GM18498 (cell line): ENCODE measurements at regions not wholly inside any gene's neighbourhood (a gene's known extent, or its start where the extent isn't known, plus 50 kb on each side); places are given as distances from the start of the nearest gene placed in this dataset.
"Not testable (repeated sequence)": the region's sequence is repeated elsewhere in the genome, so short reads cannot be mapped to it uniquely, and the experiment has no call there.

Source experiments
- ATAC-seq: cut with Tn5 transposase; IDR thresholded peaks from one replicate; pipeline ENCODE4 v1.9.1; 2021; ENCODE audit warnings: mild to moderate bottlenecking, moderate library complexity; ENCODE audit not compliant: unreplicated experiment

DNA sequence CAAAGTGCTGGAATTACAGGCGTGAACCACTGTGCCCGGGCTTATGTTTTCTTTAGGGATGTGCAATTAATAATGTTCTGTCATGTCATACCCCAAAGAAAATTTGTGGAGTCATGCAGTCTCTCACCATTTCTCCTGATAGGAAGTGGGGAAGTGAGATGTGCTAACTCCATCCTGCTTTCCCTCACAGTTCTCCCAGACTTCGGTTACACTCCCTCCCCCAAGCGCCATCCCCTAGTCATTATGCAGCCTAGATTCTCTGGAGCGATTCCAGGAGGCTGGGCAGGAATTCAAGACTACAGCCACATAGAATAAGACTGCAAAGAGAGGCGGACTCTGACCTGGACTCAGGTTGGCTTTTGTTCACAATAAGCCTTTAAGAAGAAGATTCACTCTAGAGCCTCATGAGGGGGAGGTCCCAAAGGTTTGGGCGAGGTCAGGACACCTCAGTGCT is 271.4 kb downstream of the ALDH8A1 start:
- no peak for ATAC-seq

DNA sequence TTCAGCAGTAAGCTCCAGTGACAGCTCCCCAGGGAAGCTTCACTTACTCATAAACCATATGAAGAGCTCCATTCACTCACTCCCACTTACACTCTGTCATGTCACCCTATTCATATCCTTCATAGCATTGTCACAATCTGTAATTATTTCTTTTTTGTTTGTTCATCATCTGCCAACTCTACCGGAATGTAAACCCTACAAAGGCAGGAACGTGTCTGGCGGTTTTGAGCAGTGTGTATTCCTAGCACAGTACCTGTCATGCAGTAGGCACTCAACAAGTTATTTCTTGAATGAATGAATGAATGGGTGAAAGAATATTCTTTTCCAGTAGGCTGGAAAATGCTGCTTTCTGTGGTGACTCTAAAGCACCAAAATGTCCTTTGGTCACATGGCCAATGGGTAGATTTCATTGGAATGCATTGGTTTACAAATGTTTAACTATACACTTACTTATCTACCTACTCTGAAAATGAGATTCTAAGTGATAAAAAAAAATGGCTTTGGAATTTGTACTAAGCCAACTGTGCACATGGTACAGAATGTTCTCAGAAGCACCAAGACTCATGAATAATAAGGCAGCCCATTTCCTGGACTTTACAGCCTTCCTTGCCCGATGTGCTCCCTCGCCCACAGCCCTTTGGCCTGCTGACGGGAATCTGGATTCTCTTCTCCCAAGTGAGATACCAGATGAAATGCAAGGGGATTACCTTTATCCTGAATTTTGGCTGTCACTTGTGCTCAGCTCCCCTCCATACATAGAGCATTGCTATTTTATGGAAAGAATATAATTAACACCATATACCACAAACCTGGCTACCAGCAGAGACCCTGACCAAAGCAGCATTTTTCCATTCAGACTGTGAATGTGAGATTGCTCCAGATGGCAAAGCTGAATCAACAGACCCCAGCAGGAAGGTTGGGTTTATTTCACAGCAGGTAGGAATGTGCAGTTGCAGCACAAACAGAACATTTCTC is 273.3 kb downstream of the ALDH8A1 start:
- ATAC-seq = no peak

DNA sequence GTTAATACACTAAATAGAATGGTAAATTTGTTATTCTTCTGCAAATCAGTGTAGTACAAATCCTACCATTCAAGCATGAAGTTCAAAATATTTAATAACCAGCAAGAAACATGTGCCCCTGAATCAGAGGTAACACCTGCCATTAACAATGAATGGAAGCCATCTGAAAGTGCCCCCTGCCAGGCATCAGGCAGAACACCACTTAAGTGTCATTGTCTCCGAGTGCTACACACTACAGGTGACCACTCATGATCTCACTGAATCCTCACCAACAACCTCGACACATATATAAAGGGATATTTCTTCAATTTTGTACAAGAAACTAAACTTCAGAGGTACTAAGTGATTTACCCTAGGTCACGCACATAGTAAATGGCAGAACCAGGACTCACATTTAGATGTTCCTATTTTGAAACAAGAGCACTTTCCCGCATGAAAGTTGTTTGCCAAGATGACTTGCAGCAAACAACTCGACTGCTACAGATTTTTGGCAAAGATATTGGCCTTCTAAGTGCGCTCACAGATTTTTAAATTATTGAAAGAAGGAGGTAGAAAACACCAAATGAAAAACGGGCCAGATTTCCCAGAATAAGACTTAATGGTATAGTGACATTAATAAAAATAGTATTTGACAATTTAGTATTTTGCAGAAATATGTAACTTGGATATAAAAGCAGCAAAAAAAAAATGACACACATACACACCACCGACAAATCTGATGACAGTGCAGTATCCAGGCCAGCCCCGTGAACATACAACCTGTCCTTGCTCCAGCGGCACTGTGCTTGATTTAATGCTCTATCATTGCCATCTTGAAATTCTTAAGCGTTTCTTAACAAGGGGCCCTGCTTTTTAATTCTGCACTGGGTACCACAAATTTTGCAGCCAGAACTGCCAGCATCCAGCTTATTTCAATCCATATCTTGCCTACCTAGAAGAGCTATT is 274.5 kb downstream of the ALDH8A1 start:
- ATAC-seq = no peak

DNA sequence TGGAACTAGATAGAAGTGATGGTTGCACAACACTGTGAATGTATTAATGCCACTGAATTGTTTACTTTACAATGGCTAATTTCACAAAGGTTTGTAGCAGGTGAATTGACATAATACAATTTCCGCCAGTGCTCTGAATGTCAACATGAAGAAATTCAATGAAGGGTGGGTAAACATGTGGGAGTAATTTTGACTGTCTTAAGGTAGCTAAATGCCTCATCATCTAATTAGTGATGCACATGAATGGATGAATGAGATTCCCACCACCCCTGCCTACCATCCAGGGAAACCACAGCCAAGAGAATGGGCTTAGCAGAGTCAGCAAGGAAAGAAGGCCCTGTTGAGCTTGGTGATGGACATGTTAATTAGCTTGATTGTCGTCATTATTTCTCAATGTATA is 275.3 kb downstream of the ALDH8A1 start:
- no peak for ATAC-seq

DNA sequence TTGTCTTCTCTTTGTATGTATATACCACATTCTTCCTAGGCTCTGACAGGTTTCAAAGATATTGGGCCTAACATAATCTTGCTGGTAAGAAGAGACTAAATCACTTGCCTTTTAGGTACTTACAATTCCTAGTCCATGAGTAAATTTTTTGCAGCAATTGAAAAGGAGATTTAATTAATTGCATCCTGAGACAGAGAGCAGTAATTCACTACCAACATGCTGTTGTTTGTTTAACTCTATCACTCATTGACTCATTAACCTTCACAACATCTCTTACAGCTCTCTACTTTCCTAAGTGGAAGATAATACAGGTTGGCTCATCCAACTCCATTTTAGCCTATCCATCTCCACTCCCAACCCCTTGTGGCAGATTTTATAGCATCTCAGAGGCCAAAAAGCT is 280.4 kb downstream of the ALDH8A1 start:
- ATAC-seq = no peak

DNA sequence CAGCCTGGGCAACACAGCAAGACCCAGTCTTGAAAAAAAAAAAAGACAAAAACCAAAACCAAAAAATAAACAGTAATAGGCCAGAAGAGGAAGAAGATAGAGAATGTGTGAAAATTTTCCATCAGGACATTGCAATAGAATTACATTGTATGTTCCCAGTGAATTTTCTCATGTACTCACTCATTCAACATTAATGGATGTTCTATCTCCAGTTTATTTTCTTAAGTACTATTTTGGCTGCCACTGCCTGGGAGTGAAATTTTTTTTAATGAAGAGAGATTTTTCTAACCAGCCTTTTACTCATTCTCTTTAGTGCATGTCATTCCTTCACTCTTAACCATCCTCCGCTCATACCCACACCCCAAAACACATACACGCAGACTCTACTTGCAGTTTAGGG is 282.8 kb downstream of the ALDH8A1 start:
- no peak for ATAC-seq

DNA sequence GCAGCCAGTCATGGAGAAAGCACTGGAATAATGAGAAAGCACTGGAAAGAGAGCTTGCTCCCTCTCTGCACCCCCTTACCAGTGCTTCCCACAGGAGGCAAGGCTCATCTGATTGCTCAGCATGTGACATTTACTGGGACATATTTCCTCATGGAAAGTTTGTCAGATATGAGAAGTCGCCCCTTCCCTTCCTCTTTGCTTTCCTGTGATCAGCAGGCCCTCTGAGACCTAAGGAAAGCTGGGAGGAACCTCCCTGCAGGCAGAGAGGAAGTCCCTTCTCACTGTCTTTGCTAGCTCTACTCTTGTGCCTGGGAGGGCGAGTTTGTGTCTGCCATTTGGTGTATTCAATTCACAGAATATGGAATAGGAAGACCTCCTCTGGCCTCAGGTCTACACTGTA is 283.8 kb downstream of the ALDH8A1 start:
- no peak for ATAC-seq

DNA sequence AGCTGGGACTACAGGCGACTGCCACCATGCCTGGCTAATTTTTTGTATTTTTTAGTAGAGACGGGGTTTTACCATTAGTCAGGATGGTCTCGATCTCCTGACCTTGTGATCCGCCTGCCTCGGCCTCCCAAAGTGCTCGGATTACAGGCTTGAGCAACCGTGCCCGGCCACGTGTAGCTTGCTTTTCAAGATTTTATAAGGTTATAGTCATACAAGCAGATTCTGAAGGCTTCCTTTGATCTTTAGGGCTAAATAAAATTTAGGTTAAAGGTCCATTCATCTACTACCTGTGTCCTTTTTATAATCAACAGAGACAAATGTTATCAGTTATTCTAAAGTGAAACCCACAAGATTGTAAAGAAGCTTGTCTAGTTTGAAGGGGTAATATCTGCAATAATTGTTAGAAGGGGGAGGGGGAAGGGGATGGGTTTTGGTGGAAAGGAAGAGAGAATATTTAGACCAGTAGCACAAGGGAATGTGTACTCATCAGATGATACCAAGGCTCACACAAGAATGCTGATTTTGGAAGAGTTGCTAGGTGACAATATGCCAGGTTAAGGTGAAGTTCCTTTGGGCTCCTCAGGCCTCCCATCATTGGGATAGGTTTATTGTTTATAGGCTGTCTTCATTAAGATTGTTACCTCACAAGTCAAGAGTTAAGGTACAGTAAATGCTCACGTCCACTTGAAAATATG is 284.7 kb downstream of the ALDH8A1 start:
- ATAC-seq = no peak

DNA sequence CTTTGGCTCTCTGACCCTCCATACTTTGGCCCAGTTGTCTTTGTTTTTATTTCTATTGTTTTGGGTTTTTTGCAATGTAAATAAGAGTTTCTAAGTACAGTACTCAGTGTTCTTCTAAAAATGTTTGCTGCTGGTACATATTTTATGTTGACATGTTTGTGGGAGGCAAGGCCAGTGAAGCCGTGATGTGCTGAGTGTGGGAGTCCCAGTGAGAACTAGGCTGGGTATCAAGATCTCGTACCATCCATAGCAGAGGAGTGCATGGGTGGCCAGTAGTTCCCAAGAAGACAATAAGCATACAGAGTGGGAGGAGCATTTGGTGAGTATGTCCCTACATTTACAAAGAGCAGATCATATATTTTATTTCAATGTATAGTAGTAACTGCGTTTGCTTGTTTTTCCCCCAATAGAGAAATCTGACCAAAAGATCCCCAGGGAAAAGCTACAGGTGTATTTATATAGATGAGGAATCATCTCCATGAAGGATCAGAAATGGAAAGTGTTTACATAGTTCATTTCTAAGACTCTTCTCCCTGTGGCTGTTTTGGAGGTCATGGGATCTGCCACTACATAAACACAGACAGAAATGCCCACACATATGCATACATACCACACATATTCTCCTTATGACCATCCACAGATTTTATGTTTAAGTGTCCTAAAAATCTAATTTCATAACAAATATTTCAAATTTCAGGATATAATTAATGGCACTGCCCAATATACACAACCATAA is 285.9 kb downstream of the ALDH8A1 start:
- no peak for ATAC-seq

DNA sequence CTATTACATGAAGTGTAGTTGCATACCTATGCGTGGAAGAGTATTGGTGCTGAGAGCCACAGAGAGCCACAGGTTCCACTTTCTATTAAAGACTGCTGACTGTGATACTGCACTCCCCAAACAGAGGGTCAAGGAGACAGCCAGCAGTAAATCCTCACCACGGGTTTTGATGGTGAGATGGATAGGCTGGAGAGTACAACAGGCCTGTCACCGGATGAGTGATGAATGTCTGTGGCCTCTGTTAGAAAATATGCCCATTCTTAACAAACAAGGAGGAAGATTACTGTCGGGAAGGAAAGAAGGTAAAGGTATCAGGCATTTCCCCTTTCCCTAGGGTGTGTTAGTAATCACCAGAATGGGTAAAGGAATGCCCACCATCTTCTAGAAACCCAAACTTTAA is 286.5 kb downstream of the ALDH8A1 start:
- no peak for ATAC-seq

DNA sequence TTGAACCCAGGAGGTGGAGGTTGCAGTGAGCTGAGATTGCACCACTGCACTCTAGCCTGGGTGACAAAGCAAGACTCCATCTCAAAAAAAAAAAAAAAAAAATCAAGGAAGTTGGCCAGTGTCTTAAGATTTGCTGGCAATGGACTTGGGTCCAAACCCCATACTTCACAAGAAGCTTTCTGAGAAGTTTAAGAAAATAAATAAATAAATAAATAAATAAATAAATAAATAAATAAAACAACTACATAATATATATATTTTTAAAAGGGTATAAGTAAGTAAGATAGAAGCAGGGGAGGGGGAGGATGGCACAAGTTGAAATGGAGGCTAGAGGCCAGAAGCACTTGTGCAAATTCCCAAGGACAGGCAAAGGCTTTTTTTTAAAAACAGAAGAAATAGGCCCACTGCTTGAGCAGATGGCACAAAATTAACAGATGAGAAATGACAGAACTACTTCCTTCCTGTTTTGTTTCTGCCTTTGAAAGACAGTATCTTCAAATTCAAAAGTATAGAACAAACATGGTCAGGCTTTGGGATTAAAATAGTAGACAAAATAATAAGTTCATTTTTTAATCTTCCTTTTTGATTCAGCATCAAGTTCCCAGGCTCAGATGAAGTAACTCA is 287.7 kb downstream of the ALDH8A1 start:
- no peak for ATAC-seq

DNA sequence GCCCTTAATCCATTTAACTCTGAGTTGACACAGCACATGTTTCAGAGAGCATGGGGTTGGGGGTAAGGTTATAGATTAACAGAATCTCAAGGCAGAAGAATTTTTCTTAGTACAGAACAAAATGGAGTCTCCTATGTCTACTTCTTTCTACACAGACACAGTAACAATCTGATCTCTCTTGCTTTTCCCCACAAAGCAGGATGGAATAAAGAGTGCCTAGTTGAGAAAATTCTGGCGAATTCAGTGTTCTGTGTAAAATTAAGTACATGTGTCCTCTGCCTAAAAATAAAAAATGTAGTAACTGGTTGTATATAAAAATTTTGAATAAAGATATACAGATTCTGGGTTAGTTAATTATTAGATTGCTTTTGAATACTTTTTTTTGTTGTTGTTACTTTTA is 290.0 kb downstream of the ALDH8A1 start:
- not testable (repeated sequence) for ATAC-seq

DNA sequence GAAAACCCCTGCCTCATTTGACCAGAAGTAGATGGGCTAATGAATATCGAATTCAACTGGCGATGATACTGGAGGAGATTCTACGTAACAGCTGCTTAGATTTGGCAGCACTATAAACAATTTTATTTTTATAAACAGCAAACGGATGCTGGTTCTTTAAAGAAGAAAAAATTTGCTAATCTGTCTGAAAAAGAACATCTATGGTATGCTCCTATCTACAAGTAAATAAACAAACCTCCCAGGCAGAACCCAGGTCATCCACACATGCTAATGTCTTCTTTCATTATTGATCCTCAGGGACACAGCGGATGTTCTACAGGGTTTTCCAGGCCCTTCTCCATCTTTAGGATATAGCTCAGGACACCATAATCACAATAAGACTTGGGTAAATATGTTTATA is 291.3 kb downstream of the ALDH8A1 start:
- ATAC-seq = no peak

DNA sequence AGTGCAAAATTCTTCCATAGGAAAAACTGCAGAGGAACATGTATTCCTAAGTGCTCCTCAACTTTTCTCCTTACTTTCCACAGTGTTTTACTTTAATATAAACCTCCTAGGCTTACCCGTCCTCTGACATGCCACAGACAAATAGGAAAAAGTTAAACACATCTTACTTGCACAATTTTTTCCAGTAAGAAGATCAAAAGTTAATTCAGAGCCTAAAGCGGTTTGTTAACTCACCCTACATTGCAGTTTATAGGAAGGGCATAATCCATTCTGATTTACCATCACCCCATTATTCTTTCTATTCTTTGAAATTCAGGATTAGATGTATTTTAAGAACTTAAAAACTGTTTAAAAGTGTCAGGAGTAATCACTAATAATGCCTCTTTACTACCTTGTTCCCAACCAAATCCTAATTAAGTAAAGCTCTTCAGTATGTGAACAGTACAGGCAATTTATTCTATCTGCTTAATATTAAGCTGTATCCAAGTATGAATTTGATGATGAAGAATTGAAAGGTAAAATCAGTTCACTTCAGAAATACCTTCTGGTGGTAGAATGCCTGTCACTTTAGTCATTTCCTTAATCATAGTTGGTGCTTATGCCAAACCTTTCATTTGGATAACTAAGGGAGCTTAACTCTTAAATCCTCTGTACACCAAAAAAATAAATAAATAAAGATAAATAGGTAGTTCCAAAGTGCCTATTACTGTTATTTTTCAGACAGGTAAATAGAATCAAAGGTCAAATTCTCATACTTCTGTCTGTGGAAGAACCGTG is 292.0 kb downstream of the ALDH8A1 start:
- no peak for ATAC-seq

DNA sequence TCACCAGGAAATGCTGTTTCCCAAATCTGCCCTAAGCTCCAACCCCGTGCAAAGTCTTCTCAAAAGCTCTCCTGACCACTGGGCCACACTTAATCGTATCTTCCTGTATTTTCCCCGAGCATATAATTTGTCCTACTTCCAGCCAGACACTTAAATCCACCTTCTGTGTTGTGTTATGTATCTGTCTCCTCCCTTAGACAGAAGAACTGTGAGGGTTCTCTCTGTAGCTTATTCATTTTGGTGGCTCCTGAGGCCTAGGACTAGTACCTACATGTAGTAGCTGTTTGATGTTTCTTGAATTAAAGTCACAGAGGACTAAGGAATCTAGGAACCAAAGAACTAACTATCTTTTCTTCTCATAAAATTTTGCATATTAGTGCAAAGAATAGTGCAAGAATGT is 292.6 kb downstream of the ALDH8A1 start:
- no peak for ATAC-seq

DNA sequence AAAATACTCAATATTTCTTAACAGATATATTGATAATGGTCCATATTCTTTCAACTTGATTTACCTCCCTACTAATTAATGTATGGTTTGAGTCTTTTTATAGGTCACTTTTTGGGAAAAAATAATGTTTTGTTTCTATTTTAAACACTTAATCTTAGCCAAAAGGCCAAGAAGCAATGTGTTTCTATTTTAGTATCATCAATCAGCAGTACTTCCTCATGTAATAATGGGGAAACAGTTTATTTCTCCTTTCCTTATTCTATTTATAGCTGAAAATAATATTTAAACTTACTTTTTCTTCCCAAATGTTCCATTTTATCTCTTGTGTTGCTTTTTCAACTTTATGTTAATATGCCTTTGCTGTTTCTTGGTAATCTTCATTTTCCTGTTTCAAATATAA is 295.1 kb downstream of the ALDH8A1 start:
- no peak for ATAC-seq

DNA sequence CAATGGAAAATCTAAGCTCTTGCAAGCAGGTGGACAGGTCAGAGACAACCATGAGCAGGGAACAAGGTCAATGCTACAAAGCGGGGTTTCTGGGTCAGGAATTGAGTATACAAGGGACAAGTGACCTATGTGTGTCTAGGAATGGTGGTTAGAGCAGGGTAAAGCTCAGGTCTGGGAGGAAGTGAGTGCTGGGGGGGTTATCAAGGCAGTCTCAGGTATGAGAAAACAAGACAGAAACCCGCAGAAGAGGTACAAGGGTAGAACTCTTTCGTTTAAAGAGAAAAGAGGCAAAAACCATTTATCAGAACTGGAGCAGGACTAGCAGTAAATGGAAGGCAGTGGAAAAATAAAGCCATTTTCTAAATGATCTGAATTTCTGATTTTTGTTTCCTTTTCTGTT is 298.4 kb downstream of the ALDH8A1 start:
- no peak for ATAC-seq

DNA sequence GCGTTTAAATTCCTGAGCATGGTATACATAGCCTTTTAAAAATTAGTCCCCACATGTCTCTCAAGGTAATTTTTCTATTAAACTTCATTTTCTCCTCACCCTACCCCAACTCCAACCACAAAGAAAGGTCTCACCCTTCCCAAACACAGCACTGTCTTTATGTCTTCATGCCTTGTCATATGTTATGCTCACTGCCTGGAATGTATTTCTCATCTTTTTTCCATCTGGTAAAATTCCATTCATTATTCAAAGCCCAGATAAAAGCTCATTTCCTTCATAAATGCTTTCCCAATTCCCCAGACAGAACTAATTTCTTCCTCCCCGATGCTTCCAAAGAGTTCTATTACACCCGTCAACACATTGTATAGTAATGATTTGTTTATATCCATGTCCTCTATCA is 302.0 kb downstream of the ALDH8A1 start:
- no peak for ATAC-seq

DNA sequence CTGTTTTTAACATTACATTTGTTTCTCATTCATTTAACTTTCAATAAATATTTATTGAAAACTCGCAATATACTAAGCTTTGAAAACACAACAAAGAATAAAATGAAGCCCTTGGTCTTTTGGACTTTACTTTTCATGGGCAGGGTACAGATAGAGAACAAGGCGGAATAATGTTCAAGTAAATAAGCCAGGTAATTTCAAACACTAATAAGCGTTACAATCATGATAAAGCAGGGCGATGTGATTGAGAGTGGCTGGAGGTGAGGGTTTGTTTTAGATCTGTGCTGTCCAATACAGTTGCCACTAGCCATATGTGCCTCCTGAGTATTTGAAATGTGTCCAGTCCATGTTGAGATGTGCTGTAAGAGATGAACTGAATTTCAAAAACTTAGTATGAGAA is 307.1 kb downstream of the ALDH8A1 start:
- ATAC-seq = no peak
